PC-3 (cell line): ENCODE measurements at regions not wholly inside any gene's neighbourhood (a gene's known extent, or its start where the extent isn't known, plus 50 kb on each side); places are given as distances from the start of the nearest gene placed in this dataset.
"Not testable (repeated sequence)": the region's sequence is repeated elsewhere in the genome, so short reads cannot be mapped to it uniquely, and the experiment has no call there.

Experiments used
- ATAC-seq: fragments of 200-7000 bp; cut with Tn5 transposase; 2 replicates; pipeline ENCODE4 v1.9.1; 2020; ENCODE audit warnings: mild to moderate bottlenecking, moderate library complexity
- BruUV-seq: library from RNA; stranded (reverse); fragments of 400-500 nt; replicated peaks from 2 replicates; lab custom pipeline; 2021; lab: Mats Ljungman, UMichigan
- CTCF ChIA-PET: fragments of 300-600 bp; sonication (Branson Sonifier 250); formaldehyde crosslinking; loops from one replicate; lab custom pipeline; 2022; ENCODE audit warnings: antibody characterized with exemption; lab: Charles Lee
- POLR2A ChIA-PET: fragments of 300-600 bp; sonication (Branson Sonifier 250); formaldehyde crosslinking; loops from one replicate; lab custom pipeline; 2022; ENCODE audit warnings: antibody characterized with exemption; ENCODE audit not compliant: unreplicated experiment; lab: Charles Lee
- DNase-seq: peaks from one replicate; pipeline ENCODE4 v3.0.0-alpha.2; 2015
- H2AFZ ChIP-seq: fragments of 300-600 bp; sonication (generic); 2 replicates; pipeline ENCODE4 v1.6.0; 2016; ENCODE audit warnings: antibody characterized with exemption, low read length
- H3F3A ChIP-seq: fragments of 300-600 bp; sonication (generic); one replicate; pipeline ENCODE4 v1.6.0; 2017; ENCODE audit warnings: antibody characterized with exemption, low read length, control low read depth, mild to moderate bottlenecking; ENCODE audit not compliant: unreplicated experiment
- H3K27ac ChIP-seq: fragments of 300-600 bp; sonication (generic); 2 replicates; pipeline ENCODE4 v1.5.1; 2016; ENCODE audit warnings: mild to moderate bottlenecking, low read length
- H3K27me3 ChIP-seq: fragments of 300-600 bp; sonication (generic); 2 replicates; pipeline ENCODE4 v1.6.1; 2016; ENCODE audit warnings: low read length, mixed read lengths
- H3K36me3 ChIP-seq: fragments of 300-600 bp; sonication (generic); 2 replicates; pipeline ENCODE4 v1.6.1; 2016; ENCODE audit warnings: low read depth, mixed run types, low read length, mixed read lengths
- H3K4me1 ChIP-seq: fragments of 300-600 bp; sonication (generic); 2 replicates; pipeline ENCODE4 v1.5.1; 2016; ENCODE audit warnings: low read length; ENCODE audit not compliant: insufficient read depth
- H3K4me2 ChIP-seq: fragments of 300-600 bp; sonication (generic); 2 replicates; pipeline ENCODE4 v1.6.0; 2016; ENCODE audit warnings: low read length
- H3K4me3 ChIP-seq: fragments of 300-600 bp; sonication (generic); 2 replicates; pipeline ENCODE4 v1.5.1; 2016; ENCODE audit warnings: mild to moderate bottlenecking, low read length, mixed read lengths
- H3K79me2 ChIP-seq: fragments of 300-600 bp; sonication (generic); 2 replicates; pipeline ENCODE4 v1.6.1; 2017; ENCODE audit warnings: low read length, mixed read lengths
- H3K9ac ChIP-seq: fragments of 300-600 bp; sonication (generic); 2 replicates; pipeline ENCODE4 v1.6.0; 2016; ENCODE audit warnings: mild to moderate bottlenecking, low read length
- H3K9me2 ChIP-seq: fragments of 300-600 bp; sonication (generic); replicated peaks from 2 replicates; pipeline ENCODE4 v1.6.1; 2016; ENCODE audit warnings: mixed run types, low read length, mixed read lengths
- H3K9me3 ChIP-seq: fragments of 300-600 bp; sonication (generic); 2 replicates; pipeline ENCODE4 v1.6.1; 2016; ENCODE audit warnings: low read length, mixed read lengths
- H4K20me1 ChIP-seq: fragments of 300-600 bp; sonication (generic); 2 replicates; pipeline ENCODE4 v1.6.1; 2016; ENCODE audit warnings: low read length, mixed read lengths
- EZH2 ChIP-seq: fragments of 300-600 bp; sonication (generic); IDR thresholded peaks from one replicate; pipeline ENCODE4 v1.6.1; 2017; ENCODE audit warnings: antibody characterized with exemption, mild to moderate bottlenecking, low read length; ENCODE audit not compliant: unreplicated experiment
- EZH2phosphoT487 ChIP-seq: fragments of 300-600 bp; sonication (generic); IDR thresholded peaks from 2 replicates; pipeline ENCODE4 v1.6.1; 2018; ENCODE audit warnings: mild to moderate bottlenecking, antibody characterized with exemption, low read length, borderline replicate concordance
- intact Hi-C: fragments of 100-400 bp; cut with micrococcal nuclease; formaldehyde crosslinking; loops from 2 replicates; pipeline ENCODE4 v1.9.0; 2023
- TF ChIP-seq, protein P1 (sequence below): fragments of 300-600 bp; sonication (generic); conservative IDR thresholded peaks from 2 replicates; pipeline ENCODE4 v1.5.1; 2017; ENCODE audit warnings: antibody characterized with exemption, low read depth, mild to moderate bottlenecking, low read length

DNA sequence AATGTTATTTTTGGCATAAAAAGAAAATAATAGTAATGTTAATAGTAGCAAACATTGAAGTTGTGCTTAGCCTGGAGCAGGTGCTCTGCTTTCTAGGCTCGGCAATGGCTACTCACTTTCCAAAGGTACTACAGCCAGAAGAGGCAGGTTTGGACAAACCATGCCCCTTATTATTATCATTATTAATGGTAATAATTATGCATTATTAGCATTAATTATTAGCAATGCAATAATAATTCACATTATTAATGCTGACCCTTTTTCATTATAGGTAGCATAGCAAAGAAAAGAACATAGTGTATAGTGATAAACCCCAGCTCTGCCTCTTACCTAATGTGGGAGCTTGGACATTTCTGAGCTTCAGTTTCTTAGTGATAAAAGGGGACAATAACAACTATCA, 171.4 kb downstream of the EDEM1 start:
- POLR2A ChIA-PET, result no interaction called here
- BruUV-seq, result no TSS peak
- Histone ChIP-seq H3K4me1 (no peaks in the 10 kb centered on the region), H3K36me3 (no peaks in the 10 kb centered on the region), H3K9me2 (no peaks in the 10 kb centered on the region), H3K9me3 (no peaks in the 10 kb centered on the region), H2AFZ (no peak overlapping the region), H3K4me3 (no peak overlapping the region), H3K27me3 (no peaks in the 10 kb centered on the region), H3K4me2 (no peak overlapping the region), H3K27ac (no peak overlapping the region), H4K20me1 (no peaks in the 10 kb centered on the region), H3K79me2 (no peaks in the 10 kb centered on the region), H3F3A (no peaks in the 10 kb centered on the region), H3K9ac (no peak overlapping the region)
- CTCF ChIA-PET, result no interaction called here
- ATAC-seq, result no peak
- intact Hi-C loops, result no loop called here
- TF ChIP-seq EZH2phosphoT487 (no peak), EZH2 (no peak)
- TF ChIP-seq, protein P1, sequence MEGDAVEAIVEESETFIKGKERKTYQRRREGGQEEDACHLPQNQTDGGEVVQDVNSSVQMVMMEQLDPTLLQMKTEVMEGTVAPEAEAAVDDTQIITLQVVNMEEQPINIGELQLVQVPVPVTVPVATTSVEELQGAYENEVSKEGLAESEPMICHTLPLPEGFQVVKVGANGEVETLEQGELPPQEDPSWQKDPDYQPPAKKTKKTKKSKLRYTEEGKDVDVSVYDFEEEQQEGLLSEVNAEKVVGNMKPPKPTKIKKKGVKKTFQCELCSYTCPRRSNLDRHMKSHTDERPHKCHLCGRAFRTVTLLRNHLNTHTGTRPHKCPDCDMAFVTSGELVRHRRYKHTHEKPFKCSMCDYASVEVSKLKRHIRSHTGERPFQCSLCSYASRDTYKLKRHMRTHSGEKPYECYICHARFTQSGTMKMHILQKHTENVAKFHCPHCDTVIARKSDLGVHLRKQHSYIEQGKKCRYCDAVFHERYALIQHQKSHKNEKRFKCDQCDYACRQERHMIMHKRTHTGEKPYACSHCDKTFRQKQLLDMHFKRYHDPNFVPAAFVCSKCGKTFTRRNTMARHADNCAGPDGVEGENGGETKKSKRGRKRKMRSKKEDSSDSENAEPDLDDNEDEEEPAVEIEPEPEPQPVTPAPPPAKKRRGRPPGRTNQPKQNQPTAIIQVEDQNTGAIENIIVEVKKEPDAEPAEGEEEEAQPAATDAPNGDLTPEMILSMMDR, result no peak
- no peak for DNase-seq

DNA sequence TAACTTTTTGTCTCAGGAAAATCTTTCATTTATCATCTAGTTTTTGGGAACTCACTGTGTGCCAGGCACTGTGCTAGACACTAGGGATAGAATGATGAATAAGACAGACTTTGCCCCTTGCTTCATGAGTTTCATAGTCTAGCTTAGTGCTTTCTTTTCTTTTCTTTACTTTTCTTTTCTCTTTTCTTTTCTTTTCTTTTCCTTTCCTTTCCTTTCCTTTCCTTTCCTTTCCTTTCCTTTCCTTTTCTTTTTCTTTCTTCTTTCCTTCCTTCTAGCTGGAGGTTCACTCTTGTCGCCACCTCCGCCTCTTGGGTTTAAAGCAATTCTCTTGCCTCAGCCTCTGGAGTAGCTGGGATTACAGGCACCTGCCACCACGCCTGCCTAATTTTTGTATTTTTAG, 172.9 kb downstream of the EDEM1 start:
- intact Hi-C loops, result no loop called here

DNA sequence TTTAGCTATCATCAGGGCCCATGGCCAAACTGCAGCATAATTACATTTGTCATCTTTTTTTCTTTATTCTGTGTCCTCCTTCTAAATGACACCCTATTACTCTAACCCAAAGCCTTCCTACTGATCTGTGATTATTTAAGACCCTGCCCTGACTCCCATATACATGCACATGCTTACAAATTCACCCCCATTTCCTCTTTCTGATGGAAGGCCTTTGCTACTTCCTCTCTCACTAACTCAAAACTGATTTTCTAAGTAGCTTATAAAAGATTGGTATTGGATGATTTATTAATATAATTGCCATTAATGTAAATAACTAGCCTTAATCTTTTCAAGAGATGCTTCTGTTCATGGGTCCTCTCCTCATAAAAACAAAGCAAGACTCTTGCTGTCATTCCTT, 179.2 kb downstream of the EDEM1 start:
- no TSS peak for BruUV-seq
- TF ChIP-seq EZH2 (no peak), EZH2phosphoT487 (no peak)
- TF ChIP-seq, protein P1, result no peak
- DNase-seq (no peak), ATAC-seq (no peak)
- H4K20me1 ChIP-seq, result no peaks in the 10 kb centered on the region
- H3K9me2 ChIP-seq, result no peaks in the 10 kb centered on the region
- no peak overlapping the region for H3K9ac ChIP-seq
- POLR2A ChIA-PET, result no interaction called here
- no peaks in the 10 kb centered on the region for H3K4me1 ChIP-seq
- CTCF ChIA-PET, result no interaction called here
- no peaks in the 10 kb centered on the region for H3K27me3 ChIP-seq
- no peak overlapping the region for H3K27ac ChIP-seq
- H3K4me3 ChIP-seq, result no peak overlapping the region
- no peak overlapping the region for H2AFZ ChIP-seq
- intact Hi-C loops, result no loop called here
- H3K4me2 ChIP-seq, result no peak overlapping the region
- H3F3A ChIP-seq, result no peaks in the 10 kb centered on the region
- no peaks in the 10 kb centered on the region for H3K79me2 ChIP-seq
- H3K9me3 ChIP-seq, result no peaks in the 10 kb centered on the region
- H3K36me3 ChIP-seq, result no peaks in the 10 kb centered on the region

More for the DNA sequence above, 172.9 kb downstream of the EDEM1 start:
- ATAC-seq, result no peak
- POLR2A ChIA-PET, result no interaction called here
- CTCF ChIA-PET, result no interaction called here
- no peaks in the 10 kb centered on the region for H4K20me1 ChIP-seq
- no peaks in the 10 kb centered on the region for H3K9me3 ChIP-seq
- H2AFZ ChIP-seq, result no peak overlapping the region
- H3K9ac ChIP-seq, result no peak overlapping the region
- no peak for DNase-seq
- no peaks in the 10 kb centered on the region for H3K27me3 ChIP-seq
- no peak overlapping the region for H3K4me3 ChIP-seq
- BruUV-seq, result no TSS peak
- no peak overlapping the region for H3K27ac ChIP-seq
- H3K4me2 ChIP-seq, result no peak overlapping the region
- H3K36me3 ChIP-seq, result no peaks in the 10 kb centered on the region
- no peaks in the 10 kb centered on the region for H3K79me2 ChIP-seq
- no peaks in the 10 kb centered on the region for H3K9me2 ChIP-seq
- H3K4me1 ChIP-seq, result no peaks in the 10 kb centered on the region
- TF ChIP-seq EZH2 (no peak), EZH2phosphoT487 (no peak)
- TF ChIP-seq, protein P1, result no peak
- no peaks in the 10 kb centered on the region for H3F3A ChIP-seq

DNA sequence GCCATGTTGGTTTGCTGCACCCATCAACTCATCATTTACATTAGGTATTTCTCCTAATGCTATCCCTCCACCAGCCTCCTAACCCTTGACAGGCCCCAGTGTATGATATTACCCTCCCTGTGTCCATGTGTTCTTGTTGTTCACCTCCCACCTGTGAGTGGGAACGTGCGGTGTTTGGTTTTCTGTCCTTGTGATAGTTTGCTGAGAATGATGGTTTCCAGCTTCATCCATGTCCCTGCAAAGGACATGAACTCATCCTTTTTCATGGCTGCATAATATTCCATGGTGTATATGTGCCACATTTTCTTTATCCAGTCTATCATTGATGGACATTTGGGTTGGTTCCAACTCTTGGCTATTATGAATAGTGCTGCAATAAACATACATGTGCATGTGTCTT, 184.0 kb downstream of the EDEM1 start:
- H3K9me3 ChIP-seq, H3K79me2 ChIP-seq, H4K20me1 ChIP-seq, H3F3A ChIP-seq, H3K27me3 ChIP-seq, ATAC-seq, H3K36me3 ChIP-seq, H3K27ac ChIP-seq, H3K4me2 ChIP-seq, BruUV-seq, CTCF ChIA-PET, H3K9ac ChIP-seq, intact Hi-C loops, POLR2A ChIA-PET, H3K4me3 ChIP-seq, H2AFZ ChIP-seq, H3K4me1 ChIP-seq, H3K9me2 ChIP-seq, DNase-seq: not testable (repeated sequence)
